Inferior parietal cortex (tissue), 1 donor: ENCODE measurements at regions not wholly inside any gene's neighbourhood (a gene's known extent, or its start where the extent isn't known, plus 50 kb on each side); places are given as distances from the start of the nearest gene placed in this dataset.
A peak's percentile ranks its signal among the peaks of the same experiment; 100 is the strongest.
"Not testable (repeated sequence)": the region's sequence is repeated elsewhere in the genome, so short reads cannot be mapped to it uniquely, and the experiment has no call there.

ENCODE experiments used
- DNase-seq: peaks from one replicate; pipeline ENCODE4 v3.0.0-alpha.2; 2016; ENCODE audit errors: extremely low spot score

DNA sequence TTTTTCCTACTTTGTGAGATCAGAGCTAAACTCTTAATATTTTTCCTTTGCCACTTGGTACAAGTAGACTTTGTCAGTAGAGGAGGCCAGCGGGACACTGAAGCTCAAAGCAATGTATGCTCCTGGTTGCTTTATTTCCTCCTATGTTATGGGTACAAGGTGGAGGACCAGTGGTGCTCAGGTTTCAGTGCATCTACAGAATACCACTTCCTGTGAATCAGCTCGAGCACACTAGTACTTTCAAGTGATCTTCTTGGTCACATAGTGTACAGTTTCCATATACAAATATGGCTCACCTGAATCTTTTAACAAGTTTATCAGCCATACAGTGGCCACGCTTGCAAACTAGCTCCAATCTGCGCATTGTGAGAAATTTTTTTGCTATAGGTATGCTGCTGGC is 1674.8 kb upstream of the TMEFF2 start:
- no peak for DNase-seq

DNA sequence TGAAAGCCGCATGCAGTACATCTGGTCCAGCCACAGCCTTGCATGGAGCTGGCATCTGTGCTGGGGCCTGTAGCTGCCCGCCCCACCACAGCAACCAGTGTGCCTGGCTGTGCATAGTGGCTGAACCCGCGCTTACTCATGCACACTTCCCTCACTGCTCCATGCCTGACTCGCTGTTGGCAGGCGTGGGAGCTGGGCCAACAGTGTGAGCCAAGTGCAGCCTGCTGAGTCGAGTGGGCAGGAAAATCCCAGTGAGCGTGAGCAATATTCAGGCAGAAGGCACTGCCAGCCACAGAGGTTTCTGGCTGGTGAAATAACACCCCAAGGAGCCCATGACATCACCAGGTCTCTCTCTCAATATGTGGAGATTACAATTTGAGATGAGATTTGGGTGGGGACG is 1674.1 kb upstream of the TMEFF2 start:
- peak; percentile 9 for DNase-seq

DNA sequence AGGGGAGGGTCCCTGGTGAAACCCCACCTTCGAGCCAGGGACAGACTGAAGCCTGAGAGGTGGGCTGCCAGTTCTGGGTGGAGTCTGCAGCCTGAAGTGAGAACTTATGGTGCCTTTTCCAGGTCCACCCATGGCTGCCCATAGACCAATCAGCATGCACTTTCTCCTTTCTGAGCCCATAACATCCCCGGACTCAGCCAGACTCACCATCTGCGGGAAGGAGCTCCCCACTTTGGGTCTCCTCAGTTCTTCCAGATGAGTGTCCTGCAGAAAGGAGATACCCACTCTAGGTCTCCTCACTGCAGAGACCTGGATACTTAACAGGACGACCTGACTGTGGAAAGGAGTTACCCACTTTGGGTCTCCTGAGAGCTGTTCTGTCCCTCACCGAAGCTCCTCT is 1673.4 kb upstream of the TMEFF2 start:
- DNase-seq, result no peak

DNA sequence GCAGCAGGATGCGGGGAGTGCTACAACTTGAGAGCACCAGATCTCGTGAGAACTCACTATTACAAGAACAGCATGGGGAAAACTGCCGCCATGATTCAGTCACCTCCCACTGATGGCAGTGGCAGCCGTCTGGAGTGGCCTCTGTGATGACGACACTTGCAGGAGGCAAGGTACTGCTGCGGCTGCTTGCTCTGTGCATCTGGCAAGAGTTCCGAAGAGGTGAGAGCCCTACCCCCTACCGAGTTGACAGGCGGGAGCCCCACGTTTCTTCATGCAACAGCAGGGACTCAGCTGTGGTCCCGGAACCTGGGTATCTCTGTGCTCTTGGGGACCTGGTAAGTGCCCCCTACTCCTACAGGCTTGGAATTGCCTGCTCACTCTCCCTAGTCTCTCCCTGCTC is 1672.7 kb upstream of the TMEFF2 start:
- DNase-seq, result no peak

DNA sequence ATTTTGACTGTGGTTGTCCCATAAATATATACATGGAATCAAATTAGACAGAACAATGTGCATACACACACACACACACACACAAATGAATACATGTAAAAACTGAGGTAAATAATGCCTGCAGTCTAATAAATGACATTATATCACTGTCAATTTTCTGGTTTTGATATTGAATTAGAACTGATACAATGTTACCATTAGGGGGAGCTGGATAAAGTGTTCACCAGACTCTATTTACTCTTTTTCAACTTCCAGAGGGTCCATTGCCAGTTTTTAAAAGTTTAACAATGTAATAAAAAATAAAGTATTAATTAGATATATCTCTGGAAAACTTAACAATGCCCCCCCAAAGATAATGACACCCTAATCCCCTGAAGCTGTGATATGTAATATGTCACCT is 1666.8 kb upstream of the TMEFF2 start:
- DNase-seq, result no peak

DNA sequence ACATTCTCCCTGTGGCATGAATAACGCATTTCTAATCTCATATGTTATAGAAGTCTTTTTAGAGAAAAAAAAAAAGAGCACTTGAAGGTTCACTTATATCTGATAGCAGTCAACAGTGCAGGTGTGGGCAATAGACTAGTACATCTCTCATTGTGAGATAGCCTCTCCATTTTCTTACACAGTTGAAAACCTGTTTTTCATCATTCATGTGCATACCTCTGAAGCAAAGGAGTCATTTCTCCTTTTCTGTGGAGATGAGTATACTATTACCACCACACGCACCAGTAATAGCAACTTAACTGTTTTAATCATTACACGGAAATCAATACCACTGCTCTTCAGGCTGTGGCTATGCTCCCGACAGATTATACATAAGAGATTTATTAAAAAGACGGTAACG is 1653.3 kb upstream of the TMEFF2 start:
- DNase-seq, result no peak

DNA sequence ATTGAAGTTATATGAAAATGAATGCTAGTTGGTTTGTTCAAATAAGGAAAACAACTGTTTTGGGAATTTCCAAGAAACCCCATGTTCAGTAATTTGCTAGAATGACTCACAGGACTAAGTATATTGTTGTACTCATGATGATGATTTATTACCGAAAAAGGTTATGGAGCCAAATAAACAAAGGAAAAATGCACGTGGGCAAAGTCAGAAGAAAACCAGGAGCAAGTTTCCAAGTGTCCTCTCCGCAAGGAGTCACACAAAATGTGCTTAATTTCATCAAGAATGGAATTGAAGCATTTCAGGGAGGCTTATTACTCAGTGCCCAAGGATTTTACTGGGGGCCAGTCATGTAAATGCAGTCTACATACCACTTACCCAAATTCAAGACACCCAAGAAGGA is 1652.4 kb upstream of the TMEFF2 start:
- no peak for DNase-seq

DNA sequence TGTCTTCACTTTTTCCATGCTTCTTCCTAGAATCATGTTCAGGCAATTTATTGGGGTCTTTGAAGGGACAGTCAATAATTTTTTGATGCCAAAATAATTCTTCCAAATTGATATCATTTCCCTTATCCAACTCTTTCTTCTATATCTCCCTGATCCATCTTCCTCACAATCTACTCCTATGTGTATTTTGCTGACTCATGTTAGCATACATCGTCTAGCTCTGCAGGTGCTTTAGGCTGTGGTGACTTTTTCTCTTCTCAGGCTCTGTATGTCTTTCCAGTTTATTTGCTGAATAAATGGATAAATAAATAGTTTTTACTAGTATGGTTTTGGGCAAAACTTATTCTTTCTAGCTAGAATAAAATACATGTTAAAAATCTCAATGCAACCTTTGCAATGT is 1650.9 kb upstream of the TMEFF2 start:
- no peak for DNase-seq

DNA sequence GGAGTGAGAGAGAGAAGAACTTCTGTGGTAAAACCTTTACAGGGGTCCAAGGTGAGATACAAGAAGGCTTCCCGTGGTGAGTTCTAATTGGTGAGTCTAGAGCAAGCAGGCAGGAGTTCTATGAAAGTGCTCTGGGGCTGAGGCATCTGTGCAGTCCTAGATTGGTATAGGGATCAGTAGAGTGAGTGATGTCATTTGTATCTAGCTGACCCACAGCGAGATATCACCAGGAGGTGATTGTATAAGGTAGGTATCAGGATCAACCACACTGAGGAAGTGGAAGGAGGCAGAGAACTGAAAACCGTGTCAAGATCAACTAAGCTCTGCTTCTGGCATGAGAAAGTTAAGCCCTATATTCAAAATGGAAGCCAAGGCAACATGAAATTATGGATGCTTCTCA is 1648.9 kb upstream of the TMEFF2 start:
- no peak for DNase-seq

DNA sequence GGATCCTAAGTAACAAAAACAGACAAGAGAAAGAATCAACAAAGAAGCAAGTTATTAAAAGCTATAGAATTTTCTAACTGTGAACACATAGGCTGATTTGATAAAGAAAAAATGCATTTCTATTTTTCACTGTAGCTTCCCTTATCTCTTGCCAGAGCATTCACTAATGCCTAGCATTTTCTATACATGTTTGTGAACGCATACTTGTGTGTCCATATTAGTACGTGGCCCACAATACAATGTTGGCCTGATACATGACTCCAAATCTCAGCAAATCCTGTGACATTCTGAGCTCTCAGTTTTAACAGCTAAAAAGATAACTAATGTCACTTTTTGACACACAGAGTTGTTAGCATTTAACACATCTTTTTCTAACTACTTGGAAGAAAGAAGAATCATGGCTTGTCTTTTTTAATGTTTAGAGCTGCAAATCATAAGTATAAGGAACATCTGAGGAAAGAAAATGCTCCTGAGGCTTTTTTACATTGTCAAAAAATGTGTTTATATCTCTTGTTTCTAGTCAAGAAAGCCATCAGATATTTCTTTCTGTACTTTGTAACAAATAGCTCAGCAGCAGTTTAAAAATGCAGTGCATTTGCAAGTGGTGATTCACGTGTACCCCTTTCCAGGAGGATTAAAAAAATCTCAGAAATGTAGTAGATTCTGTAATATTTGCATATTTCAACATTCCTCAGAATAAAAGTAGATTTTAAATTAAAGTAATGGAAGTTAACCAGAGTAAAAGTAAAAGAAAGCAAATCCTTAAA is 1646.8 kb upstream of the TMEFF2 start:
- DNase-seq, result no peak

DNA sequence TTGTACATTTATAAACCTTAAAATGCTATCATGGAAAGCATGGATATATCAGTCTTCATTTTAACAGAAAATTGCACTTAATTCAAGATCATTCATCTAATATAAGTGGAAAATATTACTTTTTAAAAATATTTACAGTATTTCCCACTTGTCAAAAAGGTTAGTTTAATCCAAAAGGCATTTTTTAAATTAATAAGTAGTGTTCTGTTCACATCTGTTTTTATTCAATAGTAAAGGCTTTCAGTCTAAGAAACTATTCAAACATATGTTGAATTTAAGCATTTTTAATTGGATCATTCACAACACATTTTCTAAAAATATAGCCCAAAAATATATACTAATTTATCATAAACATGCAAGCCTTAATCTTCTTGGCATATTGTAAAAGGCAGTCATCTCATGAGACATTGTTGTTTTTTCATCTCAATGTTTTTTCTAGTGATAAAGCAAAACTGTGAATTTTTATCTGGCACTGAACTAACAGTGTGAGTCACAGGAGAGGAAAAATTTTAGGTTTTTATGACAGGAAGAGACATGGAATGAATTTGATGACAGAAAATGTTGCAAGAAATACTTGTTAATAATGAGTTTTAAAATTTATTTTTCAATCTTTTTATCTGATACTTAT is 1642.5 kb upstream of the TMEFF2 start:
- DNase-seq, result no peak

DNA sequence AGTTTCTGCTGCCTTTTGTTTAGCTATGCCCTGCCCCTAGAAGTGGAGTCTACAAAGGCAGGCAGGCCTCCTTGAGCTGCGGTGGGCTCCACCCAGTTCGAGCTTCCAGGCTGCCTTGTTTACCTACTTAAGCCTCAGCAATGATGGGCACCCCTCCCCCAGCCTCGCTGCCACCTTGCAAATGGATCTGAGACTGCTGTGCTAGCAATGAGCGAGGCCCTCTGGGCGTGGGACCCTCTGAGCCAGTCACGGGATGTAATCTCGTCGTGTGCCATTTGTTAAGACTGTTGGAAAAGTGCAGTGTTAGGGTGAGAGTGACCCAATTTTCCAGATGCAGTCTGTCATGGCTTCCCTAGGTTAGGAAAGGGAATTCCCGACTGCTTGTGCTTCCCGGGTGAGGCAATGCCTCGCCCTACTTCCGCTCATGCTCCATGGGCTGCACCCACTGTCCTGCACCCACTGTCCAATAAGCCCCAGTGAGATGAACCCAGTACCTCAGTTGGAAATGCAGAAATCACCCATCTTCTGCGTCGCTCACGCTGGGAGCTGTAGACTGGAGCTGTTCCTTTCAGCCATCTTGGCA is 1641.8 kb upstream of the TMEFF2 start:
- DNase-seq, result not testable (repeated sequence)

DNA sequence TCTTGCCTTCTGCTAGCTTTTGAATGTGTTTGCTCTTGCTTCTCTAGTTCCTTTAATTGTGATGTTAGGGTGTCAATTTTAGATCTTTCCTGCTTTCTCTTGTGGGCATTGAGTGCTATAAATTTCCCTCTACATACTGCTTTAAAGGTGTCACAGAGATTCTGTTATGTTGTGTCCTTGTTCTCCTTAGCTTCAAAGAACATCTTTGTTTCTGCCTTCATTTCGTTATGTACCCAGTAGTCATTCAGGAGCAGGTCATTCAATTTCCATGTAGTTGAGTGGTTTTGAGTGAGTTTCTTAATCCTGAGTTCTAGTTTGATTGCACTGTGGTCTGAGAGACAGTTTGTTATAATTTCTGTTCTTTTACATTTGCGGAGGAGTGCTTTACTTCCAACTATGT is 1639.2 kb upstream of the TMEFF2 start:
- DNase-seq, result not testable (repeated sequence)

DNA sequence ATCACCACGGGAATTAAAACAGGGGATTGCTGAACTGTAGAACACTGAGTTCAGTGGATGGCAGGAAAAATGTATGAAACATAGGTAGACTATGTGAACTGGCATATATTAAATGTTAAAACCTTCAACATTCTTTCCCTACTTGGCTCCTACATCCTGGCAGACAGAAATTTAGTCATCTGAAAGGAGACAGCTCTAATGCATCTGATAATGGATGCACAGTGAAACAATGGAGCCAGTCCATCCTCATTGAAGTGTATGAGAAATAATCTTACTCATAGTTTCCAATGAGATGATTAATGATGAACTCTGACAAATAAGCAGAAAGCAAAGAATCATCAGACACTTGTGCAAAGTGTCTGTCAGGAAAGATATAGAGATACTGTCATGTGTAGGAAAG is 1629.7 kb upstream of the TMEFF2 start:
- DNase-seq, result no peak

DNA sequence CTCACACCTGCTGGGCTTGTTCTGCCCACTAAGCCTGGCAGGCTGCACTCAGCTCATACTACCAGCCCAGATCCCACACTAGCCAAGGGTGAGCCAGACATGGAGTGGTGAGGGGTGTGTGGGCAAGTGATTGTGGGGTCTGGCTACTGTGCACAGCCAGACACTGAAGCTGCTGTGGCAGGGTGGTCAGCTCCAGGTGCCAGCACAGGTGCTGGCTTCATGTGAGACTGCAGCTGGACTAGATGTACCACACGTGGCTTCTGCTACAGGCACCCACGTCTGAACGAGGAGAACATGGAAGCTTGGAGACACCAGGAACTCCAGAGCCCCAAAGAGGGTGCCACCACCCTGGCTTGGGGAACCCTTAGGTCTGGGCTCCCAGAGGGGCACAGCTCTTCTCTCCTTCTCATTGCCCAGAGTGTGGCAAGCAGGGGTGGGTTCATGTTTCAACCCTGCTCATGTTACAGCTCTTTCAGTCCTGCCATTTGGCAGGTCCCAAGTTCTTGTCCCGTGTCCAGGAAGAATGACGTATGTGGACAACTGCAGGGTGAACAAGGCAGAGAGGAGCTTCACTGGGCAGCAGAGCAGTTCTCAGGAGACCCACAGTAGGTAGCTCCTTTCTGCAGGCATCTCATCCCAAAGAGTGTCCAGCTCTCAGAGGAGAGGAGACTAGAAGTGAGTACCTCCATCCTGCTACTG is 1624.2 kb upstream of the TMEFF2 start:
- DNase-seq, result no peak

DNA sequence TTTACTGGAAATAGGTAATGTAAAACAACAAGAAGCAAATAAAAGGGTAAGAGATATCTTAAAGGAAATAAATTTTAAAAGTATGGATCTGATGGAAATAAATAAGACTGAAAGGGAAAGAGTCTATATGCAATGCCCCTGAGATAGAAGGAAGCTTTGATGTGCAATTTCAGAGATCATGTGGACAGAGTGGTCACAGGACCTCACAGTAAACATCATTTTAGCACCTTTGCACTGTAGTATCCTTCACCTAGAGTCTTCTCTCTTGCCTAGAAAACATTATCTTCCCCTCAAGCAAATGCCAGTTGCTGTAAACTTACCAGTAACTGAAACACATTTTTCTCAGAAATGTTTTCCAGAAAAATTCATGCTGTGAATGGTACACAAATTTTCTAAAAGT is 1621.3 kb upstream of the TMEFF2 start:
- DNase-seq, result no peak

DNA sequence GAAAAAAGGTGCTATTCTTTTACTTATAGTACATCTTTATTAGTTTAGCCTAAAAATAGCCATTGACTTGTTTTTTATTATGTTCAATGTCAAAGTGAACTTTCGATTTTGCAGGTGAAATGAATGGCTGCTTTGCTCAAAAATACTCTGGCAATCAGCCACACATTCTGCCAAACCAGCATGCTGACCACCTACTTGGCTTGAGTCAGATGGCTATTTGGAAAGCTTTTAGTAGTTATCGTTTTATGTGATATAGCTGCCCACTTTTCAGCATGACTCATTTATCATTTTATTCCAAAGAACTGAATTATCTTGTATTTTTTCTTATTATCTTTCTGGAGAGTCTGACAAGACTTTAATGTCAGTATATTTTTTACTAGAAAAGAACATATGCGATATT is 1615.8 kb upstream of the TMEFF2 start:
- no peak for DNase-seq

DNA sequence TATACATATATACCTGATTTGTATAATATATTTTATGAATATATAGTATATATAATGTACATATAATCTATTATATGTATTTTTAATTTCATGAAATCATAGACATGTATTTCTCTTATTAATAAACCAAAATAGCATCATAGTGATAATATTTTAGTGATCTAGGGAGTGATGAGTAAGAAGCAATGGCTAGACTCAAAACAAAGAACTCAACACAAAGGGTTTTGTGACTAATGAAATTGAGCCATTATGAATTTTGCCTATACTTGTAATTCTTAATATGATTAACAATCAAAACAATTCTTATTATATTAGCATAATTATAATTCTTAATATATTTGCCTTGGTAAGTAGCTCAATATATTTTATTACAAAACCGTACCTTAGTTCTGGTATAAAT is 1614.1 kb upstream of the TMEFF2 start:
- DNase-seq, result no peak

DNA sequence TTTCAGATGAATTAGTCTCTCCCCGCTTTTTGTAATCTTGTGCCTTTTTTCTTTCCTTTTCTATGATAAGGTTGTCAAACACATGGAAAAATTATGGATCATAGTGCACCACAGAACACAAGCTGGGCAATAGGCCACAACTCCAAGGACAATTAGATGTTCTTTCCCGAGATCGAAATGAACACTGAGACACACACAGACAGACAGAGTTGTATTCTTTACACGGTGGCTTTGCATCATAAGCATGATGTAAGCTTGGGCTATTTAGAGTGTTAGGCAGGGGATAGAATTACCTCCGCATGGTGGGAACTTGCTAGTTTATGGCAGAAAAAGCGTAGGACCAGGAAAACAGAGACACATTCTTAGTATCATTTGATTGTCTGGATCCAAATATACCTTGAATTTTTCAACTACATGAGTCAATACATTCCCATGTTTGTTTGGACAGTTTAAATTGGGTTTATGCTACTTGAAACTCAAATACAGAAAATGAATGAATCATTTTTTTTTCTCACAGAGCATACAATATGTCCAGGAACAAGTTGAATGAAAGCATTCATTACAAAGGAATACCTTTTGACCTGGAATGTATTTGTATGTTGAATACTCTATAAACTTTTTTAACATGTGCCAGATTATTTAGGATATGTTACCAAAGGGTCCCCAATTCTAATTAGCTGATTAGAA is 1611.5 kb upstream of the TMEFF2 start:
- DNase-seq, result no peak

DNA sequence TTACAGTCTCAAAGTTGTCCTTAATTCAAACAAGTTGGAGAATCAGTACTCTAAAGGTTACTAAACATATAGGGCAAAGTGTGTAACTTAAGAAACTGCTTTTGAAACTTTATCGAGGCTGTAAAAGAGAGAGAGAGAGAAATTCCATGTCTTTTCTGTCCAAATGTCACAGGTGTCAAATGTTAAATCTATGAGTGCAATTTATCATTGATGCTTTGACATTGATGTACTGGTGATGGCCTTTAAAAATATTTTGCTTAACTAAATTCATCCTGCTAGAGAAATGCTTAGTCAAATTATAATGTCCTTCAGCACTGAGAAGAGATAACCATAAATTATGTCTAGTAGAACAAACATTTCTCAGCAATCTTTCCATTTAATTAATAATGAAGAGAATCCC is 1602.1 kb upstream of the TMEFF2 start:
- no peak for DNase-seq

DNA sequence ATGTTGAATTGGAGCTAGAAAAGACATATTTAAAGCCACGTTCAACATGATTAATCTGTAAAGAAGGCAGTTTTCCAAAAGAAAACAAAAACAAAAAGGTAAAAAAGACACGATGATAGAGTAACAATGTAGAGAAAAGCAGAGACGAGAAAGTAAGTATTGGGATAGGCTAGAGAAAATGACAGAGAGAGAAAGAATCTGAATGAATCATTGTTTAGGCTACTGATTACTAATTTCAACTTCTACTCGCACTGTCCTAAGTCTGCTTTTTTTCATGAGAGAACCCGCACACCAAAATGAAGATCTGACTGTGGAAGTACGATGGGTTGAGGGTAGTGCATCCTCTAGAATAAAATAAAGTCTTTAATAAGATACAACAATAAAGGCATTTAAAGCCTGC is 1599.2 kb upstream of the TMEFF2 start:
- no peak for DNase-seq

DNA sequence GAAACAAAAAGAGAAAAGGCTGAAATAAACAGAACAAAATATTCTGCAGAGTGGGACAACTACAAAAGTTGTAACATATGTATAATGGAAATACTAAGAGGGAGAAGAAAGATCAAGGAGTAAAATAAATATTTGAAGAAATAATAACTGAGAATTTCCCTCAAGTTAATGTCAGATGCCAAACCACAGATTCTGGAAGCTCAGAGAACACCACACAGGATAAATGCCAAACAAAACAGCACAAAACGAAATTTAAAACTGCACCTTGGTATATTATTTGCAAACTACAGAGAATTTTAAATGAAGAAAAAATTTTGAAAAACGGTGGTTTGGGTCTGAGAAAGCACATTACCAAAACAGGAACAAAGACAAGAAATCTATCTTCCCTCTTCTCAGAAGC is 1588.9 kb upstream of the TMEFF2 start:
- DNase-seq, result no peak
